ENCODE measurements at regions not wholly inside any gene's neighbourhood (a gene's known extent, or its start where the extent isn't known, plus 50 kb on each side); places are given as distances from the start of the nearest gene placed in this dataset.

- no peak overlapping the region for H3K4me3 ChIP-seq (ENCODE audit: low read depth, low read length)
- in situ Hi-C loops (cut with HindIII; ENCODE audit: low pct_ligation_motif_present, low sequenced_read_pairs): no loop called here
- DNase-seq: no peak
Measured at GRCh38 chr6:113281431-113281830, 575.7 kb upstream of the MARCKS start.

GRCh38 chr6:113287396-113287795 lies 569.7 kb upstream of the MARCKS start:
- in situ Hi-C loops (cut with HindIII; ENCODE audit: low pct_ligation_motif_present, low sequenced_read_pairs): no loop called here
- no peak for DNase-seq
- no peak overlapping the region for H3K4me3 ChIP-seq (ENCODE audit: low read depth, low read length)
- H3K36me3 ChIP-seq (replicated peaks): no peaks in the 10 kb centered on the region
- no peaks in the 10 kb centered on the region for H3K27me3 ChIP-seq (replicated peaks)
- no peak overlapping the region for H3K27ac ChIP-seq
- no peak for TF ChIP-seq CTCF (IDR thresholded peaks at IDR 0.05; ENCODE audit: low read depth, low read length, missing control alignments)

More at GRCh38 chr6:113281431-113281830, 575.7 kb upstream of the MARCKS start:
- no peak for TF ChIP-seq CTCF (IDR thresholded peaks at IDR 0.05; ENCODE audit: low read depth, low read length, missing control alignments)
- no peak overlapping the region for H3K27ac ChIP-seq
- no peaks in the 10 kb centered on the region for H3K36me3 ChIP-seq (replicated peaks)
- no peaks in the 10 kb centered on the region for H3K27me3 ChIP-seq (replicated peaks)

- no peak overlapping the region for H3K4me3 ChIP-seq (ENCODE audit: low read depth, low read length)
- no peak overlapping the region for H3K27ac ChIP-seq
- H3K36me3 ChIP-seq (replicated peaks): no peaks in the 10 kb centered on the region
- no peak for DNase-seq
- in situ Hi-C loops (cut with HindIII; ENCODE audit: low pct_ligation_motif_present, low sequenced_read_pairs): no loop called here
- no peak for TF ChIP-seq CTCF (IDR thresholded peaks at IDR 0.05; ENCODE audit: low read depth, low read length, missing control alignments)
- no peaks in the 10 kb centered on the region for H3K27me3 ChIP-seq (replicated peaks)
Measured at GRCh38 chr6:113288409-113288808, 568.7 kb upstream of the MARCKS start.

- DNase-seq: no peak
- in situ Hi-C loops (cut with HindIII; ENCODE audit: low pct_ligation_motif_present, low sequenced_read_pairs): no loop called here
- Histone ChIP-seq H3K36me3 (replicated peaks) (no peaks in the 10 kb centered on the region), H3K4me3 (ENCODE audit: low read depth, low read length) (no peak overlapping the region), H3K27ac (no peak overlapping the region), H3K27me3 (replicated peaks) (no peaks in the 10 kb centered on the region)
- TF ChIP-seq CTCF (IDR thresholded peaks at IDR 0.05; ENCODE audit: low read depth, low read length, missing control alignments): no peak
Measured at GRCh38 chr6:113289166-113289565, 568.0 kb upstream of the MARCKS start.

- DNase-seq: no peak
- no peak for TF ChIP-seq CTCF (IDR thresholded peaks at IDR 0.05; ENCODE audit: low read depth, low read length, missing control alignments)
- in situ Hi-C loops (cut with HindIII; ENCODE audit: low pct_ligation_motif_present, low sequenced_read_pairs): no loop called here
- Histone ChIP-seq H3K36me3 (replicated peaks) (no peaks in the 10 kb centered on the region), H3K27ac (no peak overlapping the region), H3K27me3 (replicated peaks) (no peaks in the 10 kb centered on the region), H3K4me3 (ENCODE audit: low read depth, low read length) (no peak overlapping the region)
Measured at GRCh38 chr6:113290684-113291083, 566.5 kb upstream of the MARCKS start.

- H3K27ac ChIP-seq: no peak overlapping the region
- no peak for DNase-seq
- H3K4me3 ChIP-seq (ENCODE audit: low read depth, low read length): no peak overlapping the region
- in situ Hi-C loops (cut with HindIII; ENCODE audit: low pct_ligation_motif_present, low sequenced_read_pairs): no loop called here
- TF ChIP-seq CTCF (IDR thresholded peaks at IDR 0.05; ENCODE audit: low read depth, low read length, missing control alignments): no peak
- no peaks in the 10 kb centered on the region for H3K27me3 ChIP-seq (replicated peaks)
- no peaks in the 10 kb centered on the region for H3K36me3 ChIP-seq (replicated peaks)
Measured at GRCh38 chr6:113291751-113292445, 565.2 kb upstream of the MARCKS start.
